ENCODE measurements at regions not wholly inside any gene's neighbourhood (a gene's known extent, or its start where the extent isn't known, plus 50 kb on each side); places are given as distances from the start of the nearest gene placed in this dataset.

DNA sequence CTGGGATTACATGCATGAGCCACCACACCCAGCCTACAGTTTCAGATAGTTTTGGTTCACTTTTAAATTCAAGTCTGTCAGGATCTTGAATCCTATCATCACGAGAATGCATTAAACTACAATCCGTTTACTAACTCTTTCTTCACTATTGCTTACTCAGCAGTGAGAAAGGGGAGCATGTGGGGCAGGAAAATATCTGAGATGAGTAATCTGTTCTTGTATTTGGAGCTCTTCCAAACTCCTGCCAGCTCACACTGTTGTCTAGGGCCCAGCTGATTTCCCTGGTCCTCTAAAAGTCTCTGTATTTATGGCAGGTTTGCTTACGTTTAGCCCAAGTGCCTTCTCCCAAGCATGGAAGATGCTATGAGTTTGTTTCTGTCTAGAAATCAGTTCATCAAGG lies 152.2 kb downstream of the FGF18 start:
- TF ChIP-seq, protein P1, sequence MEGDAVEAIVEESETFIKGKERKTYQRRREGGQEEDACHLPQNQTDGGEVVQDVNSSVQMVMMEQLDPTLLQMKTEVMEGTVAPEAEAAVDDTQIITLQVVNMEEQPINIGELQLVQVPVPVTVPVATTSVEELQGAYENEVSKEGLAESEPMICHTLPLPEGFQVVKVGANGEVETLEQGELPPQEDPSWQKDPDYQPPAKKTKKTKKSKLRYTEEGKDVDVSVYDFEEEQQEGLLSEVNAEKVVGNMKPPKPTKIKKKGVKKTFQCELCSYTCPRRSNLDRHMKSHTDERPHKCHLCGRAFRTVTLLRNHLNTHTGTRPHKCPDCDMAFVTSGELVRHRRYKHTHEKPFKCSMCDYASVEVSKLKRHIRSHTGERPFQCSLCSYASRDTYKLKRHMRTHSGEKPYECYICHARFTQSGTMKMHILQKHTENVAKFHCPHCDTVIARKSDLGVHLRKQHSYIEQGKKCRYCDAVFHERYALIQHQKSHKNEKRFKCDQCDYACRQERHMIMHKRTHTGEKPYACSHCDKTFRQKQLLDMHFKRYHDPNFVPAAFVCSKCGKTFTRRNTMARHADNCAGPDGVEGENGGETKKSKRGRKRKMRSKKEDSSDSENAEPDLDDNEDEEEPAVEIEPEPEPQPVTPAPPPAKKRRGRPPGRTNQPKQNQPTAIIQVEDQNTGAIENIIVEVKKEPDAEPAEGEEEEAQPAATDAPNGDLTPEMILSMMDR (IDR thresholded peaks at IDR 0.05), result no peak
- no peak for TF ChIP-seq POLR2A (IDR thresholded peaks at IDR 0.05)

Measured in body of pancreas (tissue), 4 donors.